Activated naive CD8-positive, alpha-beta T cell treated with anti-CD3 and anti-CD28 coated beads for 36 hours (primary cell): ENCODE measurements at regions not wholly inside any gene's neighbourhood (a gene's known extent, or its start where the extent isn't known, plus 50 kb on each side); places are given as distances from the start of the nearest gene placed in this dataset.
"Not testable (repeated sequence)": the region's sequence is repeated elsewhere in the genome, so short reads cannot be mapped to it uniquely, and the experiment has no call there.

Source experiments
- DNase-seq: peaks from one replicate; pipeline ENCODE4 v3.0.0; 2021
- H3K27ac Mint-ChIP-seq: one replicate; pipeline ENCODE4 v1.8.0; 2022; ENCODE audit warnings: mild to moderate bottlenecking, moderate library complexity, mixed read lengths
- H3K27me3 Mint-ChIP-seq: one replicate; pipeline ENCODE4 v1.8.0; 2022; ENCODE audit warnings: mild to moderate bottlenecking, mixed read lengths
- H3K36me3 Mint-ChIP-seq: one replicate; pipeline ENCODE4 v1.8.0; 2021; ENCODE audit warnings: mild to moderate bottlenecking, mixed read lengths
- H3K4me1 Mint-ChIP-seq: one replicate; pipeline ENCODE4 v1.8.0; 2021; ENCODE audit warnings: mixed read lengths
- H3K4me3 Mint-ChIP-seq: one replicate; pipeline ENCODE4 v1.8.0; 2022; ENCODE audit warnings: mild to moderate bottlenecking, moderate library complexity, mixed read lengths
- H3K9me3 Mint-ChIP-seq: one replicate; pipeline ENCODE4 v1.8.0; 2022; ENCODE audit warnings: mixed read lengths

DNA sequence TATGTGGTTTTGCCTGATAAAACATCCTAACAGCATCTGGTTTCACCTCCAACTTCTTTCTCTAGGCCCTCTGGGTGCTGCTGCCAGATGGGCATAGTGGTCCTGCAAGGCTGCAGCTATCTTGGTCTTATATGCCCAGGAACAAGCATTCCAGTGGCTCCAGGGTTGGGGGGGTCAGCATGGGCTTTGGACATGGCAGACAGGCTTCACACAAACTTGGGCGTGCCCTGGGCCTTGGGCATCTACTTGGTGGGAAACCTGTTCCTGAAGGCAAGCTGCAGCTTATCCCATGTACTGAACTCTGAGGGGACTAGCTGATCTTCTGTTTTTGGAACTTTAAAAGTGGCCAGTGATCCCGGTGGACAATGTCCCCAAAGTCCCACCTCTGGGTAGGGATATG, 54.9 kb upstream of the ZNF678 start:
- peaks cover 9% of the 10 kb centered on the region for H3K27me3 Mint-ChIP-seq
- no peak for DNase-seq
- no peaks in the 10 kb centered on the region for H3K4me1 Mint-ChIP-seq
- H3K4me3 Mint-ChIP-seq: no peak overlapping the region
- H3K9me3 Mint-ChIP-seq: no peaks in the 10 kb centered on the region
- H3K27ac Mint-ChIP-seq: no peak overlapping the region
- H3K36me3 Mint-ChIP-seq: no peaks in the 10 kb centered on the region

- not testable (repeated sequence) for H3K27ac Mint-ChIP-seq, H3K9me3 Mint-ChIP-seq, H3K27me3 Mint-ChIP-seq, DNase-seq, H3K36me3 Mint-ChIP-seq, H3K4me3 Mint-ChIP-seq, H3K4me1 Mint-ChIP-seq
These were observed 56.6 kb upstream of the ZNF678 start for GRCh38 chr1:227506490-227507393.

GRCh38 chr1:227496045-227496444, 67.3 kb upstream of the ZNF678 start:
- H3K27ac Mint-ChIP-seq, DNase-seq, H3K4me1 Mint-ChIP-seq, H3K4me3 Mint-ChIP-seq, H3K9me3 Mint-ChIP-seq, H3K27me3 Mint-ChIP-seq, H3K36me3 Mint-ChIP-seq: not testable (repeated sequence)

DNA sequence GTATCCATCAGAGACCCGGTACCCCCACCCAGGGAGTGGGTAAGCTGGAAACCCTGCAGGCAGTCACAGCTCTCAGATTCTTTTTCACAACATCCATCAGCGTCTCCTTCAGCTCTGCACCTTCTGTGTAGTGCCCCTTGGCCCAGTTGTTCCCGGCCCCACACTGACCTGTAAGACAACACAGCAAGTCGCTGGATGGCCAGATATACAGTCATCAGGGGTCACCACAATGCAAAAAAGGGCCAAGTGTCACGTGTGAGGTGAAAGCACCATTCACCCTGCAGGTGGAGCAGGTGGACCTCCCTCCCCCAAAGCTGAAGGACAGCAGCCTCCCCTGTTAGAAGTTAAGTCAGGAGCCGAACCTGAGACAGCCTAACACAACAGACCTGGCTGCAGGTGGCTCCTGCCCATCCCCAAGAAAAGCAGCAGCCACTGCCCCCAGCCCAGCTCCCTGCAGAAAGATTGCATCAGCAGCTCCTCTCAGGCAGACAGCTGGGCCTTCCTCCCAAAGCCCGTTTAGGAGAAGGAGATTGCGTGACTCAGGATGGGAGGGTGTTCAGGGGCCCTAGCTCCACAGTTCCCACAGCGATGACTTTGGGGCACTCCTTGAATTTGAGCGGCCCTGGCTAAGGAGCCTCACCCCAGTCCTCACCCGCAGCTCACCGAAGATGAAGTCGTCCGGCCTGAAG, 69.3 kb upstream of the ZNF678 start:
- not testable (repeated sequence) for H3K9me3 Mint-ChIP-seq, H3K4me1 Mint-ChIP-seq, H3K4me3 Mint-ChIP-seq, DNase-seq, H3K27me3 Mint-ChIP-seq, H3K36me3 Mint-ChIP-seq, H3K27ac Mint-ChIP-seq

- Mint-ChIP-seq H3K9me3 (peaks cover 3% of the 10 kb centered on the region), H3K27ac (no peak overlapping the region), H3K27me3 (no peaks in the 10 kb centered on the region), H3K4me3 (no peak overlapping the region), H3K4me1 (no peaks in the 10 kb centered on the region), H3K36me3 (no peaks in the 10 kb centered on the region)
- no peak for DNase-seq
These were observed 72.9 kb upstream of the ZNF678 start for GRCh38 chr1:227490478-227490877.

DNA sequence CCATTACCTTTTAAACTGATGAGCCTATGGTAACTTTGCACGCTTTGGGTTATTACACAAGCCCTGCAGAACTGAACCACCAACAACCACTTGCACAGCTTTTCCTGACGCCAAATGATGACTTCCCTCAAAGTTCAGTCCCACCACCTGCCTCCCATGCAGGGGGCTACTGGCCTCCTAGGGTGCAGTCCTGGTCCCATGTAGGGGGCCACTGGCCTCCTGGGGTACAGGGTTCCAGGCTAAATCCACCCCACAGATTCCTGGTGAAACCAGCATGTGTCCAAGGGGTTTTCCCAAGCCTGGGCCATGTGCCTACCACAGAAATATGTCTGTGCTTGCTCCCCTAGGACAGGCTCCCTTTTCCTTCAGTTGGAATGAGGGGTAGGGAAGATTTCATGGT, 73.4 kb upstream of the ZNF678 start:
- no peak for DNase-seq
- Mint-ChIP-seq H3K36me3 (no peaks in the 10 kb centered on the region), H3K9me3 (peaks cover 3% of the 10 kb centered on the region), H3K27ac (no peak overlapping the region), H3K27me3 (no peaks in the 10 kb centered on the region), H3K4me1 (no peaks in the 10 kb centered on the region), H3K4me3 (no peak overlapping the region)

- H3K27ac Mint-ChIP-seq: no peak overlapping the region
- H3K27me3 Mint-ChIP-seq: no peaks in the 10 kb centered on the region
- peaks cover 3% of the 10 kb centered on the region for H3K9me3 Mint-ChIP-seq
- no peak overlapping the region for H3K4me3 Mint-ChIP-seq
- H3K4me1 Mint-ChIP-seq: no peaks in the 10 kb centered on the region
- DNase-seq: no peak
- H3K36me3 Mint-ChIP-seq: no peaks in the 10 kb centered on the region
These were observed 73.8 kb upstream of the ZNF678 start for GRCh38 chr1:227489572-227489971.

DNA sequence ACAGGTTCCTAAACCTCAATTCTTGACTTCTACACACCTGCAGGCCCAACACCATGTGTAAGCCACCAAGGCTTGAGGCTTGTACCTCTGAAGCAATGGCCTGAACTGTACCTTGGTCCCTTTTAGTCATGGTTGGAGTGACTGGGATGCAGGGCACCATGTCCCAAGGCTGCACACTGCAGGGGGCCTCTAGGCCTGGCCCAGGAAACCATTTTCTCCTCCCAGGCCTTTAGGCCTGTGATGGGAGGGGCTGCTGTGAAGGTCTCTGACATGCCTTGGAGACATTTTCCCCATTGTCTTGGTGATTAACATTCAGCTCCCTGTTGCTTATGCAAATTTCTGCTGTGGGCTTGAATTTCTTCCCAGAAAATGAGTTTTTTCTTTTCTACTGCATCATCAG, 75.8 kb upstream of the ZNF678 start:
- no peaks in the 10 kb centered on the region for H3K36me3 Mint-ChIP-seq
- H3K4me3 Mint-ChIP-seq: no peak overlapping the region
- DNase-seq: no peak
- H3K27ac Mint-ChIP-seq: no peak overlapping the region
- H3K9me3 Mint-ChIP-seq: peaks cover 3% of the 10 kb centered on the region
- no peaks in the 10 kb centered on the region for H3K4me1 Mint-ChIP-seq
- peaks cover 7% of the 10 kb centered on the region for H3K27me3 Mint-ChIP-seq

DNA sequence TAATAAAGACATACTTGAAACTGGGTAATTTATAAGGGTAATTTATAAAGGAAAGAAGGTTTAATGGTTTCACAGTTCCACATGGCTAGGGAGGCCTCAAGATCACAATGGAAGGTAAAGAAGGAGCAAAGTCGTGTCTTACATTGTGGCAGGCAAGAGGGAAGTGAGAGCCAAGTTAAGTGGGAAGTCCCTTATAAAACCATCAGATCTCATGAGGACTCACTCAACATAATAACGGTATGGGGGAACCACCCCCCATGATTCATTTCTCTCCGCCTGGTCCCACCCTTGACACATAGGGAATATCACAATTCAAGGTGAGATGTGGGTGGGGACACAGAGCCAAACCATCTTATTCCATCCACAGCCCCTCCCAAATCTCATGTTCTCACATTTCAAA, 76.8 kb upstream of the ZNF678 start:
- Mint-ChIP-seq H3K36me3 (no peaks in the 10 kb centered on the region), H3K4me3 (no peak overlapping the region), H3K9me3 (peaks cover 3% of the 10 kb centered on the region), H3K27me3 (peaks cover 9% of the 10 kb centered on the region), H3K4me1 (no peaks in the 10 kb centered on the region), H3K27ac (no peak overlapping the region)
- DNase-seq: no peak

DNA sequence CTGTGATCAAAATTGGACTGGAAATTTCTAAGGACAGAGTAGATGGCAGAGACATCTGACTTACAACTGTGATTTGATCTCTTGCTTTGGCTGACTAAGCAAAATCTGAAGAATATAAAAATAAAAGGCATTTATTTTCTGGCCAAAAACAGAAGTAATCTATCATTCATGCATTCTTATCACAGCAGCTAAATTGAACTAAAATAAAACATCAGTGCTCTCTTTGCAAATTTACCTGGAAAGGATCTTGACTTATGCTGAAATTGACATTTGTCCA, 81.4 kb upstream of the ZNF678 start:
- Mint-ChIP-seq H3K4me1 (no peaks in the 10 kb centered on the region), H3K9me3 (no peaks in the 10 kb centered on the region), H3K36me3 (no peaks in the 10 kb centered on the region), H3K4me3 (no peak overlapping the region), H3K27me3 (peaks cover 42% of the 10 kb centered on the region), H3K27ac (no peak overlapping the region)
- DNase-seq: no peak

GRCh38 chr1:227474072-227474471, 89.3 kb upstream of the ZNF678 start:
- H3K4me1 Mint-ChIP-seq, H3K9me3 Mint-ChIP-seq, H3K36me3 Mint-ChIP-seq, H3K27ac Mint-ChIP-seq, DNase-seq, H3K4me3 Mint-ChIP-seq: not testable (repeated sequence)
- H3K27me3 Mint-ChIP-seq: peaks cover 48% of the 10 kb centered on the region

- Mint-ChIP-seq H3K36me3 (no peaks in the 10 kb centered on the region), H3K4me3 (no peak overlapping the region), H3K4me1 (no peaks in the 10 kb centered on the region), H3K9me3 (peaks cover 4% of the 10 kb centered on the region), H3K27me3 (peaks cover 37% of the 10 kb centered on the region), H3K27ac (no peak overlapping the region)
- no peak for DNase-seq
These were observed 90.6 kb upstream of the ZNF678 start for GRCh38 chr1:227472772-227473171.

GRCh38 chr1:227470688-227471087, 92.7 kb upstream of the ZNF678 start:
- Mint-ChIP-seq H3K27ac (no peak overlapping the region), H3K27me3 (peaks cover 19% of the 10 kb centered on the region), H3K9me3 (peaks cover 4% of the 10 kb centered on the region), H3K4me1 (no peaks in the 10 kb centered on the region), H3K4me3 (no peak overlapping the region), H3K36me3 (no peaks in the 10 kb centered on the region)
- no peak for DNase-seq

DNA sequence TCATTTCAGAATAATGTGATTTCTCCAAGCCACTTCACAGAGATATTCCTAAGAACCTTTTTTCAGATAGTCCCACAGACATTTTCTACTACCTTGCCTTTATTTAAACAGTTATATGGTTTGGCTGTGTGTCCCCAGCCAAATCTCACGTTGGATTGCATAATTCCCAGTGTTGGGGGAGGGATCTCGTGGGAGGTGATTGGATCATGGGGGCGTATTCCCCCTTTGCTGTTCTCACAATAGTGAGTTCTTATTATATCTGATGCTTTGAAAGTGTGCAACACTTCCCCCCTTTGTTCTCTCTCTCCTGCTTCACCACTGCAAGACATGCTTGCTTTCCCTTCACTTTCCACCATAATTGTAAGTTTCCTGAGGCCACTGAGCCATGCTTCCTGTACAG, 93.6 kb upstream of the ZNF678 start:
- Mint-ChIP-seq H3K4me3 (no peak overlapping the region), H3K36me3 (no peaks in the 10 kb centered on the region), H3K27ac (no peak overlapping the region), H3K27me3 (peaks cover 11% of the 10 kb centered on the region), H3K9me3 (peaks cover 4% of the 10 kb centered on the region), H3K4me1 (no peaks in the 10 kb centered on the region)
- no peak for DNase-seq

DNA sequence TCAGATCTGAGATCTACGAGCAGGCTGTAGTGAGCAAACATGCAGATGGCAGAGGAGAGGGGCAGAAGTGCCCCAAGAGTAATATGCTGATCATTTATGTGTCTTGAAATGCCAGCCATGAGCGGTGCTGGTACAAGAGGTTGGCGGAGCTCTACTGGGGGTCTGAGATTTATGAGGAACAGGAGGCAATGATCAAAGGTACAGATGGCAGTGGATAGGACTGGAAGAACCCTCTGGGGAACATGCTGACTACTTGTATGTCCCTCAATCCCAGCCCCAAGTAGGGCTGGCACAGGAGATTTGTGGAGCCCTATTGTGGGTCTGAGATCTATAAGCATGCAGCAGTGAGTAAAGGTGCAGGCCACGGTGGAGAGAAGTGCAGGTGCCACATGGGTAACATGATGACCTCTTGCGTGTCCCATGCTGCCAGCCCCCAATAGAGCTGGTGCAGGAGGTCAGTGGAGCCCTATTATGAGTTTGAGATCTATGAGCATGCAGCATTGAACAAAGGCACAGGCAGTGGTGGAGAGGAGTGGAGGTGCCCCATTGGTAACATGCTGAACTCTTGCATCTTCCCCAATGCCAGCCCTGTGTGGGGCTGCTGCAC, 97.2 kb upstream of the ZNF678 start:
- H3K36me3 Mint-ChIP-seq: no peaks in the 10 kb centered on the region
- peaks cover 4% of the 10 kb centered on the region for H3K9me3 Mint-ChIP-seq
- no peak overlapping the region for H3K4me3 Mint-ChIP-seq
- H3K27ac Mint-ChIP-seq: no peak overlapping the region
- H3K27me3 Mint-ChIP-seq: peaks cover 8% of the 10 kb centered on the region
- DNase-seq: no peak
- H3K4me1 Mint-ChIP-seq: no peaks in the 10 kb centered on the region

DNA sequence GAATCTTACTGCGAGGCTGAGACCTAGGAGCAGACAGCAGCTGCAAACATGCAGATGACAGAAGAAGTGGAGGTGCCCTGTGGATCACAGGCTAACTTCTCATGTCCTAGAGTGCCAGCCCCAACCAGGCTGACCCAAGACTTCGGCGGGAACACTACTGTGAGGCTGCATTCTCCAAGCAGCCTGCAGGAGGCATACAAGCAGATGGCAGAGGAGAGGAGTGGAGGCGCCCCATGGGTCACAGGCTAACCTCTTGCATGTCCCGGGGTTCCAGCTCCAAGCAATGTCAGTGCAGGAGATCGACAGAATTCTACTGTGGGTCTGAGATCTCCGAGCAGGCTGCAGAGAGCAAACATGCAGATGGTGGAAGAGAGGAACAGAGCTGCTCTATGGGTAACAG, 98.1 kb upstream of the ZNF678 start:
- H3K27ac Mint-ChIP-seq: no peak overlapping the region

More for the DNA sequence above, 98.1 kb upstream of the ZNF678 start:
- peaks cover 4% of the 10 kb centered on the region for H3K27me3 Mint-ChIP-seq
- H3K9me3 Mint-ChIP-seq: peaks cover 1% of the 10 kb centered on the region
- DNase-seq: no peak
- no peak overlapping the region for H3K4me3 Mint-ChIP-seq
- no peaks in the 10 kb centered on the region for H3K36me3 Mint-ChIP-seq
- no peaks in the 10 kb centered on the region for H3K4me1 Mint-ChIP-seq
